GM12872 (cell line): ENCODE measurements at regions not wholly inside any gene's neighbourhood (a gene's known extent, or its start where the extent isn't known, plus 50 kb on each side); places are given as distances from the start of the nearest gene placed in this dataset.

Source experiments
- CTCF ChIP-seq: IDR thresholded peaks from 3 replicates; pipeline ENCODE4 v1.5.1; 2011; ENCODE audit warnings: low read depth, mild to moderate bottlenecking, low read length, moderate library complexity; ENCODE audit not compliant: insufficient read depth

DNA sequence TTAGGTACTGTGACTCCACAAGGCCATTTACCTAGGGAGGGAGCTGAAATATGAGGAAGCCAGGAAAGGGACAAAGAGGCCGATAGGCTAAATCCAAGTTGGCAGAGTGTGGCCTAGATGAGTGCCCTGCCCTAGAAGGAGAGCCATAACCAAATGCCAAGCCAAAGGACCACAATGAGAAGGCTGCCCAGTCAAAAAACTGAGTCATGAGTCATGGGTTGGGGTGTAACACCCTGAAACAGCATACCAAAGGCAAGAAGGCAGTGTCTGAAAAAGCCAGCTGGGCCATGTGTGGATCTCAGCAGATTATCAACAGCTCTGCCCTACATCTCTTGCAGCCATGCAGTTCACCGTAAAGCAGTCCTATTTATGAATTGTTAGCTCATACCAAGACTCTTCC is 171.7 kb downstream of the PHLDA1 start:
- TF ChIP-seq CTCF, result no peak

DNA sequence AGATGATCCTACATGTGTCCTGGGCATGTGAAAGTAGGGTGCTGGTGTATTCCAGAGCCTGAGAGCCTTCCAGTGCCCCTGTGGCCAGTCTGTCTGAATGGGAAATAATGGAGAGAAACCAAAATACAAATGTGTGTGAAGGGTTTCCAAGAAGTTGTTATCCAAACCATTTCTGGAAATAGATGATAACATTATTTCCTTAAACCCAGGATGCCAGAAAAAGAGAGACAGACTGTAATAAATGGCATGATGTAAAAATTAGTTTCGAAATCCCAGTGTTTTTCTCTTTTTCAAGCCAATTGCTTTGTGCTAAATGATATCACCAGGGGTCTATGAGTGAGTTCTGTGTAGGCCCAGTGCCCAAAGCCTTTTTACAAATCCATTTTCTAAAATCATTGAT is 175.3 kb downstream of the PHLDA1 start:
- TF ChIP-seq CTCF, result no peak

DNA sequence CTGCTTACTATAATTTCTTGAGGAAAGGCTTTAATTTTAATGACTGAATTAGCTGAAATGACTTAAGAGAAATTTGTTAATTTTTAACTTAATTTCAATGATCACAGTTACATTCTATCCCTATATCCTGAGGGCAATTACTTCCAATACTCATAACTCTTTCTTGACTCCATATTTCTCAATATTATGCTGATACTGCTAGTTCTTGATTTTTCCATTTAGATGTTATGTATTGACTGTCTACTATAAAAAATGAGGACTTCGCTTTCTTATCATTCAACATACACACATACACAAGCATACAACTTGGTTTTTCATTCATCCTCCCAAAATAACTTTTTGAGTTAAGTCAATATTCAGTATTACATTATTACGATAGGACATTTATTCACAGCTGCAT is 176.2 kb downstream of the PHLDA1 start:
- no peak for TF ChIP-seq CTCF

- no peak for TF ChIP-seq CTCF
These were observed 176.8 kb downstream of the PHLDA1 start for GRCh38 chr12:75854681-75855309.

GRCh38 chr12:75853626-75854025 is 177.9 kb downstream of the PHLDA1 start:
- TF ChIP-seq CTCF, result no peak

- no peak for TF ChIP-seq CTCF
These were observed 178.6 kb downstream of the PHLDA1 start for GRCh38 chr12:75852956-75853355.

DNA sequence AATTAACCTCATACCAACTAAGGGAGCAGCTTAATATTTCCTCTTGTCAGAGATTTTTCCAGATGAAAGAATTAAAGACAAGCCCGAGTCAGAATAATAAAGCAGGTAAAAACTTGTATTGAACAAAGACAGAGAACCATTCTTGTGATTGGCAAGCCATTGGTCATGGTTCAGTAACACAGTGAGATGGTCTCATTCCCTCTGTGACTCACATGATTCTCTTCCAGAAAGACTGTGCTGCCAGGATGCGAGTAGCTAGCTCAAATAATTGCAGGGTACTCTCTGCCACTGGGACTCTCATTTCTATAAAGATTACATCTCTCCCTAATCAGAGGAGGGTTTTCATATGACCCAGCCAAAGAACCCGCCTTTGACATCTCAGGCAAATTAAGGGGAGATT is 179.4 kb downstream of the PHLDA1 start:
- TF ChIP-seq CTCF, result no peak
